HEK293 (cell line): ENCODE measurements at regions not wholly inside any gene's neighbourhood (a gene's known extent, or its start where the extent isn't known, plus 50 kb on each side); places are given as distances from the start of the nearest gene placed in this dataset.

Source experiments
- CTCF ChIA-PET: fragments of 350-600 bp; formaldehyde crosslinking; extraction: SDS; loops from one replicate; lab custom pipeline; 2021; ENCODE audit warnings: antibody characterized with exemption; lab: Yijun Ruan, JAX
- POLR2A ChIA-PET: fragments of 300-600 bp; formaldehyde crosslinking; extraction: SDS; loops from one replicate; lab custom pipeline; 2020; ENCODE audit warnings: antibody characterized with exemption, inconsistent platforms; lab: Yijun Ruan, JAX
- H3K27ac ChIP-seq: fragments of 200-500 bp; sonication (Bioruptor generic); 2 replicates; pipeline ENCODE4 v1.5.1; 2014; ENCODE audit warnings: low read depth, low read length, control low read depth, inconsistent platforms; ENCODE audit errors: extremely low read depth
- H3K36me3 ChIP-seq, 2 experiments: fragments of 200-500 bp in 1 of 2; sonication (Bioruptor generic) in 1 of 2; 1 replicate in 1 of 2; 2 replicates in 1 of 2; pipeline ENCODE4 v1.5.1; 2014 to 2017; ENCODE audit warnings: inconsistent platforms in 2 of 2, low read length in 2 of 2; ENCODE audit not compliant: control insufficient read depth in 2 of 2, insufficient read depth in 1 of 2
- H3K4me1 ChIP-seq: fragments of 200-500 bp; sonication (Bioruptor generic); 2 replicates; pipeline ENCODE4 v1.5.1; 2014; ENCODE audit warnings: mild to moderate bottlenecking, low read length, inconsistent platforms; ENCODE audit not compliant: control insufficient read depth, insufficient read depth
- H3K4me3 ChIP-seq: 2 replicates; pipeline ENCODE4 v1.5.1; 2011; ENCODE audit warnings: low read depth, mild to moderate bottlenecking, control low read depth, low read length, moderate library complexity
- H3K9me3 ChIP-seq: fragments of 200-500 bp; sonication (Bioruptor generic); 2 replicates; pipeline ENCODE4 v1.5.1; 2014; ENCODE audit warnings: low read depth, low read length, inconsistent platforms; ENCODE audit not compliant: control insufficient read depth, insufficient read depth
- EGR2 ChIP-seq: fragments of 450-650 bp; formaldehyde crosslinking; IDR thresholded peaks from 2 replicates; pipeline ENCODE4 v1.5.1; 2016; ENCODE audit warnings: low read depth, missing biosample characterization, missing genetic modification characterization
- KLF1 ChIP-seq: fragments of 450-650 bp; formaldehyde crosslinking; IDR thresholded peaks from 2 replicates; pipeline ENCODE4 v1.5.1; 2016; ENCODE audit warnings: missing biosample characterization, missing genetic modification characterization
- WT1 ChIP-seq: fragments of 450-650 bp; formaldehyde crosslinking; IDR thresholded peaks from 2 replicates; pipeline ENCODE4 v1.5.1; 2016; ENCODE audit warnings: missing biosample characterization, missing genetic modification characterization
- ZBTB20 ChIP-seq: fragments of 450-650 bp; formaldehyde crosslinking; IDR thresholded peaks from 2 replicates; pipeline ENCODE4 v1.5.1; 2016; ENCODE audit warnings: missing biosample characterization, missing genetic modification characterization
- ZBTB48 ChIP-seq: fragments of 450-650 bp; formaldehyde crosslinking; IDR thresholded peaks from 2 replicates; pipeline ENCODE4 v1.5.1; 2016; ENCODE audit warnings: missing biosample characterization, missing genetic modification characterization
- ZBTB7A ChIP-seq: fragments of 450-650 bp; formaldehyde crosslinking; IDR thresholded peaks from 2 replicates; pipeline ENCODE4 v1.5.1; 2016; ENCODE audit warnings: low read depth, missing biosample characterization, missing genetic modification characterization
- ZBTB8A ChIP-seq: fragments of 450-650 bp; formaldehyde crosslinking; IDR thresholded peaks from 2 replicates; pipeline ENCODE4 v1.5.1; 2016; ENCODE audit warnings: missing biosample characterization, missing genetic modification characterization
- ZFP37 ChIP-seq: fragments of 450-650 bp; formaldehyde crosslinking; IDR thresholded peaks from 2 replicates; pipeline ENCODE4 v1.5.1; 2016; ENCODE audit warnings: missing biosample characterization, missing genetic modification characterization
- ZFP69B ChIP-seq: fragments of 450-650 bp; formaldehyde crosslinking; IDR thresholded peaks from 2 replicates; pipeline ENCODE4 v1.5.1; 2016; ENCODE audit warnings: missing biosample characterization, missing genetic modification characterization
- ZNF114 ChIP-seq: fragments of 450-650 bp; formaldehyde crosslinking; IDR thresholded peaks from 2 replicates; pipeline ENCODE4 v1.5.0; 2017; ENCODE audit warnings: missing biosample characterization, missing genetic modification characterization
- ZNF138 ChIP-seq: fragments of 450-650 bp; formaldehyde crosslinking; IDR thresholded peaks from 2 replicates; pipeline ENCODE4 v1.5.1; 2016; ENCODE audit warnings: missing biosample characterization, missing genetic modification characterization, borderline replicate concordance
- ZNF146 ChIP-seq: fragments of 450-650 bp; formaldehyde crosslinking; IDR thresholded peaks from 2 replicates; pipeline ENCODE4 v1.5.1; 2016; ENCODE audit warnings: missing biosample characterization, missing genetic modification characterization
- ZNF169 ChIP-seq: fragments of 450-650 bp; formaldehyde crosslinking; IDR thresholded peaks from 2 replicates; pipeline ENCODE4 v1.5.1; 2016; ENCODE audit warnings: missing biosample characterization, missing genetic modification characterization
- ZNF239 ChIP-seq: fragments of 450-650 bp; formaldehyde crosslinking; IDR thresholded peaks from 2 replicates; pipeline ENCODE4 v1.5.1; 2016; ENCODE audit warnings: missing biosample characterization, missing genetic modification characterization
- ZNF394 ChIP-seq: fragments of 450-650 bp; formaldehyde crosslinking; IDR thresholded peaks from 2 replicates; pipeline ENCODE4 v1.5.1; 2016; ENCODE audit warnings: missing biosample characterization, missing genetic modification characterization, mild to moderate bottlenecking, moderate library complexity, borderline replicate concordance
- ZNF404 ChIP-seq: fragments of 450-650 bp; formaldehyde crosslinking; IDR thresholded peaks from 2 replicates; pipeline ENCODE4 v1.5.1; 2017; ENCODE audit warnings: missing biosample characterization, missing genetic modification characterization
- ZNF416 ChIP-seq: fragments of 450-650 bp; formaldehyde crosslinking; IDR thresholded peaks from 2 replicates; pipeline ENCODE4 v1.5.1; 2016; ENCODE audit warnings: missing biosample characterization, missing genetic modification characterization
- ZNF423 ChIP-seq: fragments of 450-650 bp; formaldehyde crosslinking; IDR thresholded peaks from 2 replicates; pipeline ENCODE4 v1.5.1; 2016; ENCODE audit warnings: missing biosample characterization, missing genetic modification characterization
- ZNF426 ChIP-seq: fragments of 450-650 bp; formaldehyde crosslinking; IDR thresholded peaks from 2 replicates; pipeline ENCODE4 v1.5.1; 2017; ENCODE audit warnings: missing biosample characterization, missing genetic modification characterization, mild to moderate bottlenecking, inconsistent platforms, moderate library complexity
- ZNF701 ChIP-seq: fragments of 450-650 bp; formaldehyde crosslinking; IDR thresholded peaks from 2 replicates; pipeline ENCODE4 v1.5.1; 2016; ENCODE audit warnings: missing biosample characterization, missing genetic modification characterization
- ZNF776 ChIP-seq: fragments of 450-650 bp; formaldehyde crosslinking; IDR thresholded peaks from 2 replicates; pipeline ENCODE4 v1.5.0; 2017; ENCODE audit warnings: missing biosample characterization, missing genetic modification characterization, borderline replicate concordance
- ZSCAN30 ChIP-seq: fragments of 450-650 bp; IDR thresholded peaks from 2 replicates; pipeline ENCODE4 v1.5.1; 2018; ENCODE audit warnings: missing biosample characterization, mild to moderate bottlenecking, missing genetic modification characterization, moderate library complexity
- TF ChIP-seq, protein P1 (sequence below): fragments of 450-650 bp; formaldehyde crosslinking; IDR thresholded peaks from 2 replicates; pipeline ENCODE4 v1.5.1; 2016; ENCODE audit warnings: missing biosample characterization, missing genetic modification characterization
- TF ChIP-seq, protein P2 (sequence below): fragments of 450-650 bp; formaldehyde crosslinking; IDR thresholded peaks from 2 replicates; pipeline ENCODE4 v1.5.1; 2017; ENCODE audit warnings: missing biosample characterization, missing genetic modification characterization
- TF ChIP-seq, protein P3 (sequence below): fragments of 450-650 bp; formaldehyde crosslinking; IDR thresholded peaks from 2 replicates; pipeline ENCODE4 v1.5.1; 2016; ENCODE audit warnings: missing biosample characterization, missing genetic modification characterization
- TF ChIP-seq, protein P4 (sequence below): fragments of 450-650 bp; formaldehyde crosslinking; IDR thresholded peaks from 2 replicates; pipeline ENCODE4 v1.5.1; 2017; ENCODE audit warnings: missing biosample characterization, missing genetic modification characterization
- TF ChIP-seq, protein P5 (sequence below): fragments of 450-650 bp; formaldehyde crosslinking; IDR thresholded peaks from 2 replicates; pipeline ENCODE4 v1.5.1; 2016; ENCODE audit warnings: missing biosample characterization, missing genetic modification characterization

DNA sequence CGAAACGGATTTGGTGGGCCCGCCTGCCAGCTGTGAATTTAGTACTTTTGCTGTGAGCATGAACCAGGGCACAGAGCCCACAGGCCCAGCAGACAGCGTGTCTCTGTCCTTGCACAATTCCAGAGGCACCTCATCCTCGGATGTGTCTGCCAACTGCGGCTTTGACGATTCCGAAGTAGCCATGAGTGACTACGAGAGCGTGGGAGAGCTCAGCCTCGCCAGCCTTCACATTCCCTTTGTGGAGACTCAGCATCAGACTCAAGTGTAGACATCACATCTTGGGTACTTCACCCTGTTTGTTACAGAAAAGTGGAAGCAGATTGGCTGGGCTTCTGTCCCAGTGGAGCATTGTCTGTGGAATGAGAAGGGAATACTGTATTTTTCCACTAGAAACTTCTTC is 78.6 kb upstream of the MTNR1B start (continued):
- TF ChIP-seq WT1 (tag by site-specific recombination) = no peak
- TF ChIP-seq ZNF701 (tag by site-specific recombination) = no peak
- TF ChIP-seq ZNF239 (tag by site-specific recombination) = no peak

DNA sequence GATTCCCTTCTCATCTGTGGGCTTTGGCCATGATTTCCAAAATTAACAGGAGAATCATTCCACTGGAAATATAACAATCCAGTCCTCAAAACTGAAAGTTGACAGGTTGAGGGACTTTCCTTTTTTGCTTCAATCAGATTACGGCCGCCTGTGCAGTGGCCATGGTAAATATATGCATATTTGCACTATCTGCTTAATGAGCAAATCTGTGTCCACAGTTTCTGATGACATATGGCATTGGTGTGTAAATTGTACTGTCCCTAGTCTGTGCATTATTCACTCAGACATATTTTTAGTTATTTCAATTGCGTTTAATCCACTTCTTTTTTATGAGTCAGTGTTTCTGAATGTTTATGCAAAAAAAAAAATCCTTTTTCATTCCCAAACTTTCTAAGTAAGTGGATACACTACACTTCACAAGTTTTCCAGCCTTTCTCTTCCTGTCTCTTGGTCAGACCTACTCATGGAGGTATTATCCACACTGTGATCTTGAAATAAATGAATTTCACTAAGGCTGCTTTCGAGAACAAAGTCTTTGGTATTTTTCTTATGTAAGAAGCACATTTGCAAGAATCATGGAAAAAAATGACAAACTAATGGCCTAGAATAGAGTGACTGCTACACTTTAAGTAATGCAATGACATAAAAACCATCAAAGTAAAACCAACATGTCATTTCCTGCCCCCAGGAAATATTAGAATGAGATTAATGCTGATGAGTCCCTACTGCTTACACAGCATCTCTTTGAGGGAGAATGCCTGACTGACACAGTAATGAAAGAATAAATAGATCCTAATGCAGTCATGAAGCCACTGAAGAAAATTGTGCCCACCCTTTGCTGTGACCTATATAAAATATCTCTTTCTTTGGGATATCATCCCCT is 76.4 kb upstream of the MTNR1B start:
- TF ChIP-seq ZNF394 (tag by site-specific recombination) = no peak
- no peak for TF ChIP-seq ZNF146
- TF ChIP-seq ZBTB8A = no peak
- no peak for TF ChIP-seq ZBTB20 (tag by site-specific recombination)
- TF ChIP-seq, protein P1, sequence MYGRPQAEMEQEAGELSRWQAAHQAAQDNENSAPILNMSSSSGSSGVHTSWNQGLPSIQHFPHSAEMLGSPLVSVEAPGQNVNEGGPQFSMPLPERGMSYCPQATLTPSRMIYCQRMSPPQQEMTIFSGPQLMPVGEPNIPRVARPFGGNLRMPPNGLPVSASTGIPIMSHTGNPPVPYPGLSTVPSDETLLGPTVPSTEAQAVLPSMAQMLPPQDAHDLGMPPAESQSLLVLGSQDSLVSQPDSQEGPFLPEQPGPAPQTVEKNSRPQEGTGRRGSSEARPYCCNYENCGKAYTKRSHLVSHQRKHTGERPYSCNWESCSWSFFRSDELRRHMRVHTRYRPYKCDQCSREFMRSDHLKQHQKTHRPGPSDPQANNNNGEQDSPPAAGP (tag by site-specific recombination) = no peak
- no peak for TF ChIP-seq ZFP69B (tag by site-specific recombination)
- TF ChIP-seq ZNF776 = no peak
- TF ChIP-seq, all 188 proteins: peak for 0
- no peaks in the 10 kb centered on the region for H3K9me3 ChIP-seq
- peaks cover 0 to 13% of the 10 kb centered on the region in 2 experiments; a peak in 1 of 3 replicates for H3K36me3 ChIP-seq
- no peaks in the 10 kb centered on the region for H3K4me1 ChIP-seq
- CTCF ChIA-PET = no interaction called here
- H3K27ac ChIP-seq = no peak overlapping the region
- POLR2A ChIA-PET = no interaction called here
- H3K4me3 ChIP-seq = no peak overlapping the region

DNA sequence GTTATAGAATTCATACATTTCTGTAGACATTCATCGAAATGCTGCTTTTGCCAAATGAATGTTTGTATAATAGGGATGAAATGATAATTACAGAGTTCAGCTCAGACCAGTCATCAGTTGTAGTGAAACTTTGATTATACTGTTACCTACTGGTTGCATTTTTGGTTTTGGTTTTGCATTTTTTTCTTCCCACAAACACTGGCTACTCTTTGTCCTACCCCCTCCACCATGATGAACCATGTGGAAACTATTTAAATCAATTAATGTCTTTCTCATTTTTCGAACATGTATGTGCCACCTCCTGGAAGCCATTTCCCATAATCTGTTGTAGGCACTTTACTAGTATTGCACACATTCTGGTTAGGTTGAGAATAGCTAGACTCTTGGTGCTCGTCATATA is 75.3 kb upstream of the MTNR1B start:
- H3K4me1 ChIP-seq = no peaks in the 10 kb centered on the region
- H3K36me3 ChIP-seq = peaks cover 0 to 13% of the 10 kb centered on the region in 2 experiments; a peak in 1 of 3 replicates
- POLR2A ChIA-PET = no interaction called here
- H3K4me3 ChIP-seq = no peak overlapping the region
- no peaks in the 10 kb centered on the region for H3K9me3 ChIP-seq
- no peak for TF ChIP-seq KLF1 (tag by site-specific recombination)
- no peak for TF ChIP-seq ZNF426
- no peak for TF ChIP-seq ZNF138 (tag by site-specific recombination)
- TF ChIP-seq, protein P2, sequence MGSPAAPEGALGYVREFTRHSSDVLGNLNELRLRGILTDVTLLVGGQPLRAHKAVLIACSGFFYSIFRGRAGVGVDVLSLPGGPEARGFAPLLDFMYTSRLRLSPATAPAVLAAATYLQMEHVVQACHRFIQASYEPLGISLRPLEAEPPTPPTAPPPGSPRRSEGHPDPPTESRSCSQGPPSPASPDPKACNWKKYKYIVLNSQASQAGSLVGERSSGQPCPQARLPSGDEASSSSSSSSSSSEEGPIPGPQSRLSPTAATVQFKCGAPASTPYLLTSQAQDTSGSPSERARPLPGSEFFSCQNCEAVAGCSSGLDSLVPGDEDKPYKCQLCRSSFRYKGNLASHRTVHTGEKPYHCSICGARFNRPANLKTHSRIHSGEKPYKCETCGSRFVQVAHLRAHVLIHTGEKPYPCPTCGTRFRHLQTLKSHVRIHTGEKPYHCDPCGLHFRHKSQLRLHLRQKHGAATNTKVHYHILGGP (tag by site-specific recombination) = no peak
- no peak for TF ChIP-seq ZNF416 (tag by site-specific recombination)
- TF ChIP-seq EGR2 (tag by site-specific recombination) = no peak
- no peak for TF ChIP-seq ZNF404 (tag by site-specific recombination)
- no peak for TF ChIP-seq ZBTB7A
- TF ChIP-seq, protein P3, sequence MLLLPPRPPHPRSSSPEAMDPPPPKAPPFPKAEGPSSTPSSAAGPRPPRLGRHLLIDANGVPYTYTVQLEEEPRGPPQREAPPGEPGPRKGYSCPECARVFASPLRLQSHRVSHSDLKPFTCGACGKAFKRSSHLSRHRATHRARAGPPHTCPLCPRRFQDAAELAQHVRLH (tag by site-specific recombination) = no peak
- no peak for TF ChIP-seq ZNF169 (tag by site-specific recombination)
- TF ChIP-seq ZFP37 = no peak
- TF ChIP-seq ZNF114 (tag by site-specific recombination) = no peak
- TF ChIP-seq ZBTB48 (tag by site-specific recombination) = no peak
- TF ChIP-seq ZSCAN30 (tag by site-specific recombination) = no peak
- no peak for TF ChIP-seq ZNF423 (tag by site-specific recombination)
- TF ChIP-seq, protein P4, sequence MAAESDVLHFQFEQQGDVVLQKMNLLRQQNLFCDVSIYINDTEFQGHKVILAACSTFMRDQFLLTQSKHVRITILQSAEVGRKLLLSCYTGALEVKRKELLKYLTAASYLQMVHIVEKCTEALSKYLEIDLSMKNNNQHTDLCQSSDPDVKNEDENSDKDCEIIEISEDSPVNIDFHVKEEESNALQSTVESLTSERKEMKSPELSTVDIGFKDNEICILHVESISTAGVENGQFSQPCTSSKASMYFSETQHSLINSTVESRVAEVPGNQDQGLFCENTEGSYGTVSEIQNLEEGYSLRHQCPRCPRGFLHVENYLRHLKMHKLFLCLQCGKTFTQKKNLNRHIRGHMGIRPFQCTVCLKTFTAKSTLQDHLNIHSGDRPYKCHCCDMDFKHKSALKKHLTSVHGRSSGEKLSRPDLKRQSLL (tag by site-specific recombination) = no peak
- TF ChIP-seq, protein P5, sequence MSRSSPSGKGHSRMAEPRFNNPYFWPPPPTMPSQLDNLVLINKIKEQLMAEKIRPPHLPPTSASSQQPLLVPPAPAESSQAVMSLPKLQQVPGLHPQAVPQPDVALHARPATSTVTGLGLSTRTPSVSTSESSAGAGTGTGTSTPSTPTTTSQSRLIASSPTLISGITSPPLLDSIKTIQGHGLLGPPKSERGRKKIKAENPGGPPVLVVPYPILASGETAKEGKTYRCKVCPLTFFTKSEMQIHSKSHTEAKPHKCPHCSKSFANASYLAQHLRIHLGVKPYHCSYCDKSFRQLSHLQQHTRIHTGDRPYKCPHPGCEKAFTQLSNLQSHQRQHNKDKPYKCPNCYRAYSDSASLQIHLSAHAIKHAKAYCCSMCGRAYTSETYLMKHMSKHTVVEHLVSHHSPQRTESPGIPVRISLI (tag by site-specific recombination) = no peak
- CTCF ChIA-PET = no interaction called here
- H3K27ac ChIP-seq = no peak overlapping the region
